Activated naive CD4-positive, alpha-beta T cell treated with anti-CD3 and anti-CD28 coated beads, Interleukin-2, amount 10 ng/mL, durations not matched to agents 7 days and 5 days (primary cell): ENCODE measurements at regions not wholly inside any gene's neighbourhood (a gene's known extent, or its start where the extent isn't known, plus 50 kb on each side); places are given as distances from the start of the nearest gene placed in this dataset.

Experiments used
- CTCF ChIA-PET: fragments of 350-600 bp; sonication (Branson Sonifier 250); formaldehyde crosslinking; loops from one replicate; lab custom pipeline; 2021; ENCODE audit warnings: antibody characterized with exemption; lab: Charles Lee
- DNase-seq: peaks from one replicate; pipeline ENCODE4 v3.0.0-alpha.2; 2020
- H3K27ac Mint-ChIP-seq: one replicate; pipeline ENCODE4 v1.8.0; 2021; ENCODE audit warnings: mild to moderate bottlenecking, moderate library complexity, mixed read lengths
- H3K27me3 Mint-ChIP-seq: one replicate; pipeline ENCODE4 v1.8.0; 2021; ENCODE audit warnings: mild to moderate bottlenecking, mixed read lengths
- H3K36me3 Mint-ChIP-seq: one replicate; pipeline ENCODE4 v1.8.0; 2021; ENCODE audit warnings: mixed read lengths
- H3K4me1 Mint-ChIP-seq: one replicate; pipeline ENCODE4 v1.8.0; 2021; ENCODE audit warnings: mixed read lengths
- H3K4me3 Mint-ChIP-seq: one replicate; pipeline ENCODE4 v1.8.0; 2021; ENCODE audit warnings: mild to moderate bottlenecking, moderate library complexity, mixed read lengths
- H3K9me3 Mint-ChIP-seq: one replicate; pipeline ENCODE4 v1.8.0; 2021; ENCODE audit warnings: mixed read lengths

DNA sequence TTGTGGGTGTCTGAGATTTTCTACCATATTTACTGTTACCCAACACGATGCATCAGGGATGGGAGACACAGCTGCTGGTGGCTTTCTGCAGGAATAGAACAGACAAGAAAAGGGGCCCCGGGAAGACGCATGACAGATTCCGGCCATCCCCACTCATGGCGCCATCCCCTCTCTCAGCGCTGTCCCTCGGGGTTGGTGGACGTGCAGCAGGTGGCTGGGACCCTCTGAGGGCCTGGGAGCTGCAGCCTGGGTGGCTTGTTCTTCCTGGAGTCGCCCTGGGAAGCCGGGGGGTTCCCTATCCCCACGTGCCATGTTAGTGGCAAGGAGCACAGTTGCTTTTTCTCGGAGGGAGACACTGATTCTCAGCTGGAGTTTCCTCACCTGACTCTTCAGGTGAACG is 1123.3 kb downstream of the BRD1 start:
- no peaks in the 10 kb centered on the region for H3K27me3 Mint-ChIP-seq
- H3K27ac Mint-ChIP-seq: no peak overlapping the region
- H3K4me3 Mint-ChIP-seq: no peak overlapping the region
- no peaks in the 10 kb centered on the region for H3K9me3 Mint-ChIP-seq
- H3K4me1 Mint-ChIP-seq: no peaks in the 10 kb centered on the region
- DNase-seq: no peak
- CTCF ChIA-PET: no interaction called here
- H3K36me3 Mint-ChIP-seq: no peaks in the 10 kb centered on the region

DNA sequence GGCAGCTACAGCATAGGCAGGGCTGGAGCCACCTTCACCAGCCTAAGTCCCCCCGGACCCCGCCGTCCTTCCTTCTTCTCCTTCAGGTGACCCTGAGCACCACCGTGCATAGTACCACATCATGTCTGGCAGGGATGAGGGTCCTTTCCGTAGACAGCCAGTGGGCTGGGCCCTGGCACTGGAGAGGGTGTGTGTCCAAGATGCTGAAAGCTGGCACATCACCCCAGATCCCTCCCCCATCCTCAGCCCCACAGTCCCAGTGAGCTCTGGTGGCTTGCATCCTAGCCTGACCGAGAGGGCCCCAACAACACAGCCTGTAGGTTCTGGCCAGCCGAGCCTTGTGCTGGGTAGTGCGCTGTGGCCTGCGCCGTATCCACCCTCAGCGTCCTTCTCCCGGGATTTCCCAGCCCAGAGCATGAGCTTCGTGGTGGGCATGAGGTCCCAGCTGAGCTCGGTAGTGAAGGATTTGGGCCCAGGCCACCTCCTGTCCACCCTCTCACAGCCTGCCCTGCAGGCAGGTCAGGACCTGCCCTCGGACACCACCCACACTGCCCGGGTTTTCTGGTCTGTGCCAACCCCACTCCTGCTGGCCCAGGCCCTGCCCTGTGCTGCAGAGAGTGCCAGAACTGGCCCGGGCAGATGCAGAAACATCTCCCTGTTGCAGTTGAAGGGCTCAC is 1124.3 kb downstream of the BRD1 start:
- no peak overlapping the region for H3K27ac Mint-ChIP-seq
- H3K4me1 Mint-ChIP-seq: no peaks in the 10 kb centered on the region
- CTCF ChIA-PET: no interaction called here
- H3K36me3 Mint-ChIP-seq: no peaks in the 10 kb centered on the region
- no peak for DNase-seq
- no peaks in the 10 kb centered on the region for H3K27me3 Mint-ChIP-seq
- H3K9me3 Mint-ChIP-seq: no peaks in the 10 kb centered on the region
- H3K4me3 Mint-ChIP-seq: no peak overlapping the region

DNA sequence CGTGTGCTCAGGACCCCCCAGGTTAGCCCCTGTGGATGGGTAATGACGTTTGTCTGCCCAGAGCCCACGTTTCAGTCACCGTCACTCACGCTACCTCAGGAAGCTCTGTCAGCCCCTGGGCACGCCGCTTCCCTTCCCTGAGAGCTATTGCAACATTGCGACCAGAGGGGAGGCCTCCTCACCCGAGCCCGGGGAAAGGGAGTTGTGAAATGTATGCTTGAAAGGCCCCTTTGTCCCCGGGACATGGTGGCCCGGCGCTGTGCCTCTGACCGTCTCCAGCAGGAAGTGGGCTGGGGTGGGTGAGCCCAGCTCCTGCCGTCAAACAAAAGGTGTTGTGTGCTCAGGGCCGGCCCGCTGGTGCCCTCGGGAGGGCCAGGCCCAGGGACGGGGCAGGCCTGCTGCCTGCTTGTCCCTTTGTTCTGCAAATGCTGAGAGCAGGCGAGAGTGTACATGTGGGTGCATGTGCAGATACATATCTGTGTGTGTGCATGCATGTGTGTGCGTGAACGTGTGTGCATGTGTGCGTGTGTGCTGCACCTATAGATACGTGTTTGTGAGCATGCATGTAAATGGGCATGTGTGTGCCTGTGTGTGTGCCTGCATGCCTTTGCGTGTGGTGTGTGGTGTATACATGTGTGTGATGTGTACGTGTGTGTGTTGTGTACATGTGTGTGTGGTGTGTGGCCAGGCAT is 1125.0 kb downstream of the BRD1 start:
- H3K27ac Mint-ChIP-seq: no peak overlapping the region
- H3K9me3 Mint-ChIP-seq: no peaks in the 10 kb centered on the region
- DNase-seq: no peak
- no peaks in the 10 kb centered on the region for H3K27me3 Mint-ChIP-seq
- no peaks in the 10 kb centered on the region for H3K4me1 Mint-ChIP-seq
- no peaks in the 10 kb centered on the region for H3K36me3 Mint-ChIP-seq
- CTCF ChIA-PET: no interaction called here
- H3K4me3 Mint-ChIP-seq: no peak overlapping the region

DNA sequence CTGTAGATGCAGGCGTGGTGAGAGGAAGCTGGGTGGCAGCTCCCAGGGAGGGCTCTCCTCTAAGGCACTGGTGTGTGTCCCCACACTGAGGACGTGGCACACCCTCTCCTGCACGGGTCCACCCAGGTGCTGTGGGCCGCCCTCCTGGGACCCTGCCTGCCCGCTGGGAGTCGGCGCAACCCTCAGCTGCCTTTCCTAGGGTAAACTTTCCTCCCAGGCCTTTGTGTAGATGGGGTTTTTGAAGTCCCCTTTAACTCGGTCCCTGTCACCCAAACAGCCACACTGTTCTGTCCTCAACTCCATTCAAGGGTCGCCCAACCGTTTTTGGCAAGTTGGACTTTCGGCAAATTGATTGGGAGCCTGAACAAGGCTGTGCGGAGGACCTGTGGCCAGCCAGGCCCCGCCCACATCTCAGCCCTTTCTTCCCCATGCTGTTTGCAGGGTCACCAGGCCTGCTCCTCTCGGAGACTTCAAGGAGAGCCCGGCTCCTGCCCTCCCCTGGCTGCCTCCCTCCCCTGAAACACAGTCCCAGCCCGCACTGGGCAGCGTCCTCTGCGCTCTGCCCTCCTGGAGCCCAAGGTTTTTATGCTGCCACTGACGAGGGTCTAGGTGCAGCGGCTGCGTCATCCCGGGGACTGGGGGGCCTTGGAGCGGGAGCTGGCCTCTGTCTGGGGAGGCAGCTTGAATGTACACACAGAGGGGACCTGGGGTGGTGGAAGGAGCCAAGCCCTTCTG is 1126.2 kb downstream of the BRD1 start:
- H3K27me3 Mint-ChIP-seq: no peaks in the 10 kb centered on the region
- H3K36me3 Mint-ChIP-seq: no peaks in the 10 kb centered on the region
- no peak overlapping the region for H3K4me3 Mint-ChIP-seq
- no peaks in the 10 kb centered on the region for H3K4me1 Mint-ChIP-seq
- CTCF ChIA-PET: no interaction called here
- no peak for DNase-seq
- no peak overlapping the region for H3K27ac Mint-ChIP-seq
- no peaks in the 10 kb centered on the region for H3K9me3 Mint-ChIP-seq

DNA sequence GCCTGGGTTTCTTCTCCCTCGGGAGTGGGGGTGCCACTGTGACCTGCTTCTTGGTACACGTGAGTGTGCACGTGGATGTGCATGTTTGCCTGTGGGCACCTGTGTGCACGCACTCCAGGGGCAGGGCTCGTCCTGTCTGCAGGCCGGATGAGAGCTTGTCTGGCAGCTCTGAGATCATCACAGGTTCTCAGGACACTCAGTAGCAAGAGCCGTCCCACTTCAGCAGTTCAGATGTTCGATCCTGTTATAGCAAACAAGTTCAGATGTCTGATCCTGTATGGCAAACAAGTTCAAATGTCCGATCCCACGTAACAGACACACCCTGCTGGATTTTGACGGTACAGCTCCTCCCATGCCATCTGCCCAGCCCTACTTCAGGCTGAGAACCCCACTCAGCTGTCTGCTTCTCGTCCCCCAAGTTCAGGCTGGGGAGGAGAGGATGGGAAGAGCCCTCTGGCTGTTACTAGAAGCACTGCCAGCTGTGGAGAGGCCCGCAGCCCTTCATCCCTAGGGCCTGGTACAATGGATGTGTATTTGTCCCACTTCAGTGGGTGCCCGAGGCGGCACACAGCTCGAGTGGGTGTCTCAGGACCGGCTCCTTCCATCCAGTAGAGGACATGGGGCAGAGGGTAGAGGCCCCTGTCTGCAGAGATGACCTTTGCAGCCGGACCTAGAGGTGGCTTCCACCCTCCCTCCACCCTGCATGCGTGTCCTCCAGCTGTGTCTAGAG is 1126.9 kb downstream of the BRD1 start:
- no peaks in the 10 kb centered on the region for H3K9me3 Mint-ChIP-seq
- H3K27ac Mint-ChIP-seq: no peak overlapping the region
- H3K4me3 Mint-ChIP-seq: no peak overlapping the region
- H3K27me3 Mint-ChIP-seq: no peaks in the 10 kb centered on the region
- DNase-seq: no peak
- CTCF ChIA-PET: no interaction called here
- no peaks in the 10 kb centered on the region for H3K36me3 Mint-ChIP-seq
- no peaks in the 10 kb centered on the region for H3K4me1 Mint-ChIP-seq

DNA sequence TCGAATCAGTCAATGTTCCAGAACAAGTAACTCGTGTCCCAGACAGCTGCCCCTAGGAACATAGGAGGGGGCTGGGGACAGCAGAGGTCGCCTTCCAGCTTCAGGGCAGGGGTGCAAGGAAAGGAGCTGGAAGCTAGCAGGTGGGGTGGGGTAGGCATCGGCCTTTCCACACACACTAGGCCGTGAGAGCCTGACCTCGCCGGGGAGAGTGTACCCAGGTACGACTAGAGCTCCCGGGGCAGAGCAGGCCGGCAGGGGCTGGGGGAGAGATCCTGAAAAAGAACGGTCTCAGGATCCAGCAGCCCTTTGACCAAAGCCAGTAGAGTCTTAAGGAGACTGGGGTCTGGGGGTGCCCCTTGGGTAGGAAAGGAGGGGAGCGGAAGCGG is 1127.5 kb downstream of the BRD1 start:
- no peaks in the 10 kb centered on the region for H3K4me1 Mint-ChIP-seq
- no peak overlapping the region for H3K27ac Mint-ChIP-seq
- no peaks in the 10 kb centered on the region for H3K9me3 Mint-ChIP-seq
- no peak for DNase-seq
- CTCF ChIA-PET: no interaction called here
- no peak overlapping the region for H3K4me3 Mint-ChIP-seq
- no peaks in the 10 kb centered on the region for H3K27me3 Mint-ChIP-seq
- H3K36me3 Mint-ChIP-seq: no peaks in the 10 kb centered on the region

DNA sequence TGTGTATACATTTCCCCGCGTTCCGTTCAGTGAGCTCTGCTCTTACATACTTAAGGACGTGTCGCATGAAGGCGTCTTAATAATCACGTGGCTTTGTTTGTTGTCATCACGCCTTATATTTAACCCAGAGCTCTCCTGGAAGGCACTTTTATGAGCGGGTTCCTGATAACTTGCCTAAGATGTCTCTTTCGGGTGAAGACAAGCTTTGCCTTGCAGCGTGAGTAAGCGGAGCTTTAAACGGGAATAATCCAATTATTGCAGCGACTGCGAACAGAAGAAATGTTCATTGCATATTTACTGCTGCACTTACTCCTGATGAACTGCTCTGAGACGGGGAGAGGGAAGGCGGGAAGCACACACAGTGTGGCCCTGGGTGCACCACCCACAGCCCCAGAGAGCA is 1128.2 kb downstream of the BRD1 start:
- no peaks in the 10 kb centered on the region for H3K9me3 Mint-ChIP-seq
- H3K4me1 Mint-ChIP-seq: no peaks in the 10 kb centered on the region
- CTCF ChIA-PET: no interaction called here
- no peaks in the 10 kb centered on the region for H3K27me3 Mint-ChIP-seq
- no peaks in the 10 kb centered on the region for H3K36me3 Mint-ChIP-seq
- no peak overlapping the region for H3K4me3 Mint-ChIP-seq
- no peak for DNase-seq
- no peak overlapping the region for H3K27ac Mint-ChIP-seq

DNA sequence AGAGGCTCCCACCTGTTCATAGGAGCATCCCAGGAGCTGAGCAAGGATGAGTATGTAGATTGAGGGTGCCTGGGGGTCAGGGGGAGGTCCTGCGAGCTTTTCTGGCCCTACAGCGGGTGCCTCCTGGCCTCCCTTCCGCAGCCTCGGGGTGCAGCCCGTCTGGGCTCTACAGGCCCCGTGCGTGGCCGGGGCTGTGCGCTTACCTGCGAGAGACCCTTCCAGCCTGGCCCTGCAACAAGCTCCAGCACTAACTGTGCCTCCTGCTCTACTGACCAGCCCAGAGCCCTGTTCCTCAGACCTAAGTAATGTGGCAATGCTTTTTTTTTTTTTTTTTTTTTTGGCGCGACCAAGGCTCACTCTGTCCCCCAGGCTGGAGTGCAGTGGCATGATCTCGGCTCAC is 1129.1 kb downstream of the BRD1 start:
- CTCF ChIA-PET: no interaction called here
- H3K27ac Mint-ChIP-seq: no peak overlapping the region
- H3K36me3 Mint-ChIP-seq: no peaks in the 10 kb centered on the region
- H3K9me3 Mint-ChIP-seq: no peaks in the 10 kb centered on the region
- H3K27me3 Mint-ChIP-seq: no peaks in the 10 kb centered on the region
- no peaks in the 10 kb centered on the region for H3K4me1 Mint-ChIP-seq
- H3K4me3 Mint-ChIP-seq: no peak overlapping the region
- no peak for DNase-seq

DNA sequence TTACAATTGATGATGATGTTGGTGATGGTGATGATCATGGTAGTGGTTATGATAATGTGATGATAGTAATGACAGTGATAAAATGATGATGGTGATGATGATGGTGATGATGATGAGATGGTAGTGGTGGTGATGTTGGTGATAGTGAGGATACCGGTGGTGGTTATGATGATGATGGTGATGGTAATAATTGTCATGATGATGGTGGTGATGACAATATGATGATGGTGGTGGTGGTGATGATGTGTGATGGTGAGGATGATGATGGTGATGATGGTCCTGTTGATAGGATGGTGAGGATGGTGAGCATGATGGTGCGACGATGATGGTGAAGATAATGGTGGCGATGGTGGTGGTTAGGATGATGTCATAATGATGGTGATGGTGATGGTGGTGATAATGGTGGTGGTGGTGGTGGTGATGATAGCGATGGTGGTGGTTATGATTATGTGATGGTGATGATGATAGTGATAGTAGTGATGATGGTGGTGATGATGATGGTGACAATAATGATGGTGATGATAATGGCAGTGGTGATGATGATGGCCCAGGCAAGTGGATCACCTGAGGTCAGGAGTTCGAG is 1129.9 kb downstream of the BRD1 start:
- no peak overlapping the region for H3K4me3 Mint-ChIP-seq
- H3K27me3 Mint-ChIP-seq: no peaks in the 10 kb centered on the region
- no peaks in the 10 kb centered on the region for H3K9me3 Mint-ChIP-seq
- no peak overlapping the region for H3K27ac Mint-ChIP-seq
- CTCF ChIA-PET: no interaction called here
- no peaks in the 10 kb centered on the region for H3K36me3 Mint-ChIP-seq
- no peak for DNase-seq
- no peaks in the 10 kb centered on the region for H3K4me1 Mint-ChIP-seq

DNA sequence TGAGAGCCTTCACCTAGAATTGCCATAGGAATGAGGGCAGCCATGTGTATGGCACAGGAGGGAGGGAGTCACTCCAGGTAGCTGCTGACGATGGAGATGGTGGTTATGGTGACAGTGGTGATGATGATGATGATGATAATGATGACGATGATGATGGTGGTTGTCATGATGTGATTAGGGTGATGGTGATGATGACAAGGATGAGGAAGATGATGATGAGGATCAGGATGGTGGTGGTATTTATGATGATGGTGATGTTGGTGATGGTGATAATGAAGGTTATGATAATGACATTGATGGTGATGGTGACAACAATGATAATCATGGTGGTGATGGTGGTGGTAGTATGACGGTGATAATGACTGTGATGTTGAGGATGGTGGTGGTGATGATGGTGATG is 1130.5 kb downstream of the BRD1 start:
- CTCF ChIA-PET: no interaction called here
- Mint-ChIP-seq H3K9me3 (no peaks in the 10 kb centered on the region), H3K36me3 (no peaks in the 10 kb centered on the region), H3K4me1 (no peaks in the 10 kb centered on the region), H3K27ac (no peak overlapping the region), H3K27me3 (no peaks in the 10 kb centered on the region), H3K4me3 (no peak overlapping the region)
- DNase-seq: no peak

DNA sequence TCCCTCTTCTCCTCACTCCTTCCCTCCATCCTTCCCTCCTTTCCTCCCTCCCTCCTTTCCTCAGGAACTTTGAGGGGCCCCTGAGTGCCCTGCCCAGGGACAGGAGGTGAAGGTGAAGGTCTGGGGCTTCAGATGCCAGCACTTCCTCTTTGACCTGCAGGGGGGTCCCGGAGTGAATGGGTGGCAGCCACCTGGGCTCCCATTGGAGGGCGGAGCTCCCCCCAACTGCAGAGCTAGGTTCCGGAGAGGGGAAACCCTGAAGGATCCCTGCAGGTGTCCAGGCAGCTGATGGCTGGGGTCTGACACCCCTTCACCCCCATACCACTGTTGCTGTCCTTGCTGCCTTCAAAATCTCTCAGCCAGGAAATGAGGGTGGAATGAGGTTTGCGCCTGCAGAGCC is 1131.3 kb downstream of the BRD1 start:
- CTCF ChIA-PET: no interaction called here
- H3K27ac Mint-ChIP-seq: no peak overlapping the region
- H3K27me3 Mint-ChIP-seq: no peaks in the 10 kb centered on the region
- no peak for DNase-seq
- no peaks in the 10 kb centered on the region for H3K36me3 Mint-ChIP-seq
- H3K4me3 Mint-ChIP-seq: no peak overlapping the region
- no peaks in the 10 kb centered on the region for H3K9me3 Mint-ChIP-seq
- H3K4me1 Mint-ChIP-seq: no peaks in the 10 kb centered on the region

DNA sequence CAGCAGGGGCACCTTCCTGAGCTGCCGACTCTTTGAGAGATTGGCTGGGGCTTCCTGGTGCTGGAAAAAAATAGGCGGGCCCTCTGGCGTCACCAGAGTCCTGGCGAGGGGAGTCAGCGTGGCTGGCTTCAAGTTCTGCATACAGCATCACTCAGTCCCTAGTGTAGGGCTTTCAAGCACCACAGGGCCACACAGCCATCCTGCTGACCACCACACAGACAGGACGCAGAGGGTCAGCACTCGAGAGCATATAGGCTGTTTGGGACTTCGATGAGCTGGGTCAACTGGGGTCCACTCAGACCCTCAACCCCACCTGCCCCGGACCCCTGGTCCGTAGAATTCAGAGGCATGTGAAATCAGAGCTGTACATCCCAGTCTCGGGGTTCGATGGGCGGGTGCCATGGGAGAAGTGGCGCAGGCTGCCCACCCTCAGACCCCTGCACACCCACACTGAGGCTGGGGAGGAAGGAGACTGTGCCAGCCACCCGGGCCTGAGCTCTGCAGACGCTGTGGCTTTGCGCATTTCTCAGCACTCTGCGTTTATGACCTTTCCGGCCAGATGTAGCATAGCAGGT is 1131.9 kb downstream of the BRD1 start:
- Mint-ChIP-seq H3K4me3 (no peak overlapping the region), H3K27ac (no peak overlapping the region)
- CTCF ChIA-PET: no interaction called here

DNA sequence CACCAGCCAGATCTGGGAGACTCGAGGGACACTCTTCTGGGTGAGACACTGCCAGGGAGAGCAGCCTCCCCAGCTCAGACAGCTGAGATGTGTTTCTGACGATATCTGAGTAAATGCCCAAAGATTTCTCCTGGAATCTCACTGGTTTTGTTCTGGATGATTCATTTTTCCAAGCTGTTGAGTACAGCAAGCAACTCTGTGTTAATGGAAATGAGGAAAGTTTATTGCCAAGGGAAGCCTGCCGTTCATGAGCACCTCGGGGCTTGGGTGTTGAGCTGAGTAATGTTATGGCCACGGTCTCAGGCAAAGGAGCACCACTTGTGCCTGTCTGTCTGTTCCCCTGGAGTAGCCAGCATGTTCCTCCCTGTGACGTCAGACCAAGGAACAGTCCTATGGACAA is 1132.4 kb downstream of the BRD1 start:
- Mint-ChIP-seq H3K4me1 (no peaks in the 10 kb centered on the region), H3K27me3 (no peaks in the 10 kb centered on the region), H3K36me3 (no peaks in the 10 kb centered on the region), H3K9me3 (no peaks in the 10 kb centered on the region), H3K4me3 (no peak overlapping the region), H3K27ac (no peak overlapping the region)
- DNase-seq: no peak
- CTCF ChIA-PET: no interaction called here

More for the DNA sequence above, 1131.9 kb downstream of the BRD1 start:
- no peaks in the 10 kb centered on the region for H3K27me3 Mint-ChIP-seq
- no peaks in the 10 kb centered on the region for H3K4me1 Mint-ChIP-seq
- DNase-seq: no peak
- no peaks in the 10 kb centered on the region for H3K36me3 Mint-ChIP-seq
- no peaks in the 10 kb centered on the region for H3K9me3 Mint-ChIP-seq

DNA sequence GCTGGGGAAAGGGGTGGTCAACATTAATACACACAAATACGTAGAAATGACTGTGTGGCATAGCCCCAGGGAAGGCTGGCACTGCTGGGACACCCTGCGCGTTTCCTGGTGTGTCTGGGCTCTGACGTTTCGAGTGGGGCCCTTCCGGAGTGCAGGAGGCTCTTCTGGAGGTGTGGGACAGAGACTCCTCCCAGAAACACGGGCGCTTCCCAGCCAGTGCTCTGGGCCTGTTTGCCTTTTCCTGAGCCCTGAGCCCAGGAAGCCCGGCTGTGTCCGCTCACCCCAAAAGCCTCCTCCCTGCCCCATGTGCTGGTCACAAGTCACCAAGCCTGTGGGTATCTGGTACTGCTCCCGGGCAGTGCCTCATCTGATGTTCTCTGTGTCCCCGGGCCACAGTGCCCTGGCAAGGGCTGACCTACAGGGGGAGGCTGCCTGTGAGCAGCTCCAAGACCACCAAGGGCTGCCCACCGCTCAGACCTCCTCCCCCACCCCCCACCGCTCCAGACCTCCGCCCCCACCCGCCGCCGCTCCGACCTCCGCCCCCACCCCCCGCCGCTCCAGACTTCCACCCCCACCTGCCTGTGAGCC is 1133.3 kb downstream of the BRD1 start:
- Mint-ChIP-seq H3K4me1 (no peaks in the 10 kb centered on the region), H3K36me3 (no peaks in the 10 kb centered on the region), H3K27ac (no peak overlapping the region), H3K9me3 (no peaks in the 10 kb centered on the region), H3K27me3 (no peaks in the 10 kb centered on the region), H3K4me3 (no peak overlapping the region)
- CTCF ChIA-PET: no interaction called here
- no peak for DNase-seq
